Neutrophil (primary cell): ENCODE measurements at regions not wholly inside any gene's neighbourhood (a gene's known extent, or its start where the extent isn't known, plus 50 kb on each side); places are given as distances from the start of the nearest gene placed in this dataset.

Source experiments
- H3K27ac ChIP-seq: fragments of 200-600 bp; sonication (generic); 2 replicates; pipeline ENCODE4 v1.5.1; 2016; ENCODE audit warnings: mild to moderate bottlenecking, moderate library complexity
- H3K27me3 ChIP-seq: fragments of 200-600 bp; sonication (generic); 2 replicates; pipeline ENCODE4 v1.6.0; 2016; ENCODE audit warnings: mild to moderate bottlenecking
- H3K36me3 ChIP-seq: fragments of 200-600 bp; sonication (generic); 2 replicates; pipeline ENCODE4 v1.5.1; 2017
- H3K4me1 ChIP-seq, 2 experiments: fragments of 200-600 bp in 1 of 2; sonication (generic) in 1 of 2; 1 replicate in 1 of 2; 2 replicates in 1 of 2; pipeline versions ENCODE4 v1.5.1 to v1.6.1; 2013 to 2016; ENCODE audit warnings: low read depth in 1 of 2, low read length in 1 of 2, mild to moderate bottlenecking in 1 of 2, moderate library complexity in 1 of 2; ENCODE audit not compliant: control insufficient read depth in 1 of 2, insufficient read depth in 1 of 2
- H3K4me3 ChIP-seq, 2 experiments: fragments of 200-600 bp in 1 of 2; sonication (generic) in 1 of 2; 1 replicate in 1 of 2; 2 replicates in 1 of 2; pipeline ENCODE4 v1.5.1; 2013 to 2016; ENCODE audit warnings: low read depth in 1 of 2, low read length in 1 of 2, mild to moderate bottlenecking in 1 of 2, moderate library complexity in 1 of 2
- H3K9me3 ChIP-seq: fragments of 200-600 bp; sonication (generic); 2 replicates; pipeline ENCODE4 v1.5.1; 2016
- CTCF ChIP-seq: fragments of 200-600 bp; sonication (generic); IDR thresholded peaks from 2 replicates; pipeline ENCODE4 v1.5.1; 2016; ENCODE audit warnings: antibody characterized with exemption

- Histone ChIP-seq H3K4me3 (no peak overlapping the region), H3K4me1 (no peaks in the 10 kb centered on the region), H3K27ac (no peak overlapping the region), H3K9me3 (no peaks in the 10 kb centered on the region), H3K27me3 (peaks cover 40% of the 10 kb centered on the region), H3K36me3 (no peaks in the 10 kb centered on the region)
- no peak for TF ChIP-seq CTCF
Measured at GRCh38 chr1:58971629-58972140, 187.8 kb upstream of the JUN start.

GRCh38 chr1:58975888-58976287 lies 192.0 kb upstream of the JUN start:
- H3K4me1 ChIP-seq: peaks cover 5 to 9% of the 10 kb centered on the region in 2 experiments
- H3K27ac ChIP-seq: no peak overlapping the region
- peaks cover 72% of the 10 kb centered on the region for H3K27me3 ChIP-seq
- H3K36me3 ChIP-seq: no peaks in the 10 kb centered on the region
- TF ChIP-seq CTCF: no peak
- H3K9me3 ChIP-seq: no peaks in the 10 kb centered on the region
- H3K4me3 ChIP-seq: no peak overlapping the region

GRCh38 chr1:58976294-58976693 lies 192.4 kb upstream of the JUN start:
- Histone ChIP-seq H3K27ac (no peak overlapping the region), H3K9me3 (no peaks in the 10 kb centered on the region), H3K36me3 (no peaks in the 10 kb centered on the region), H3K27me3 (peaks cover 74% of the 10 kb centered on the region), H3K4me1 (peaks cover 5 to 9% of the 10 kb centered on the region in 2 experiments), H3K4me3 (no peak overlapping the region)
- TF ChIP-seq CTCF: no peak

GRCh38 chr1:58977598-58977997 lies 193.8 kb upstream of the JUN start:
- H3K9me3 ChIP-seq: no peaks in the 10 kb centered on the region
- peaks cover 5 to 9% of the 10 kb centered on the region in 2 experiments for H3K4me1 ChIP-seq
- no peak overlapping the region for H3K27ac ChIP-seq
- H3K27me3 ChIP-seq: peaks cover 76% of the 10 kb centered on the region
- no peak overlapping the region for H3K4me3 ChIP-seq
- H3K36me3 ChIP-seq: no peaks in the 10 kb centered on the region
- no peak for TF ChIP-seq CTCF

- H3K27ac ChIP-seq: no peak overlapping the region
- H3K36me3 ChIP-seq: no peaks in the 10 kb centered on the region
- no peaks in the 10 kb centered on the region for H3K9me3 ChIP-seq
- peaks cover 5 to 9% of the 10 kb centered on the region in 2 experiments for H3K4me1 ChIP-seq
- no peak overlapping the region for H3K4me3 ChIP-seq
- peaks cover 74% of the 10 kb centered on the region for H3K27me3 ChIP-seq
- no peak for TF ChIP-seq CTCF
Measured at GRCh38 chr1:58978096-58978495, 194.2 kb upstream of the JUN start.

GRCh38 chr1:58979086-58979485 lies 195.2 kb upstream of the JUN start:
- peaks cover 79% of the 10 kb centered on the region for H3K27me3 ChIP-seq
- H3K9me3 ChIP-seq: no peaks in the 10 kb centered on the region
- peaks cover 5 to 9% of the 10 kb centered on the region in 2 experiments for H3K4me1 ChIP-seq
- H3K4me3 ChIP-seq: no peak overlapping the region
- no peak for TF ChIP-seq CTCF
- H3K27ac ChIP-seq: no peak overlapping the region
- no peaks in the 10 kb centered on the region for H3K36me3 ChIP-seq
